Breast epithelium (tissue), 4 donors: ENCODE measurements at regions not wholly inside any gene's neighbourhood (a gene's known extent, or its start where the extent isn't known, plus 50 kb on each side); places are given as distances from the start of the nearest gene placed in this dataset.
"Not testable (repeated sequence)": the region's sequence is repeated elsewhere in the genome, so short reads cannot be mapped to it uniquely, and the experiment has no call there.

Source experiments
- DNase-seq, 2 donors: peaks; one replicate each; pipeline ENCODE4 v3.0.0-alpha.2; 2019; ENCODE audit warnings: low spot score in 2 of 2
- H3K27ac ChIP-seq, 2 donors: fragments of 200-600 bp; sonication (generic) in 1 of 2; one replicate each; pipeline ENCODE4 v1.5.1; 2016 to 2019; ENCODE audit warnings: mild to moderate bottlenecking in 1 of 2
- H3K27me3 ChIP-seq, 2 donors: fragments of 200-600 bp; sonication (generic) in 1 of 2; one replicate each; pipeline versions ENCODE4 v1.5.1 to v1.6.0; 2017 to 2019; ENCODE audit warnings: control low read depth in 1 of 2, mild to moderate bottlenecking in 1 of 2
- H3K36me3 ChIP-seq: fragments of 200-600 bp; one replicate; pipeline ENCODE4 v1.5.1; 2019
- H3K4me1 ChIP-seq, 2 donors: fragments of 200-600 bp; sonication (generic); one replicate each; pipeline ENCODE4 v1.5.1; 2016 to 2019; ENCODE audit warnings: control low read depth in 1 of 2
- H3K4me3 ChIP-seq, 3 donors: fragments of 200-600 bp; sonication (generic); 1 replicate in 2 of 3; 2 replicates in 1 of 3; pipeline ENCODE4 v1.5.1; 2016 to 2019; ENCODE audit warnings: mild to moderate bottlenecking in 3 of 3, moderate library complexity in 2 of 3
- H3K9me3 ChIP-seq, 2 donors: fragments of 200-600 bp; sonication (generic) in 1 of 2; one replicate each; pipeline ENCODE4 v1.5.1; 2016 to 2019; ENCODE audit warnings: control low read depth in 1 of 2
- CTCF ChIP-seq, 3 donors: fragments of 450-650 bp; IDR thresholded peaks; one replicate each; pipeline ENCODE4 v1.5.1; 2016 to 2017; ENCODE audit warnings: antibody characterized with exemption in 3 of 3, mild to moderate bottlenecking in 3 of 3, moderate library complexity in 3 of 3
- POLR2A ChIP-seq: fragments of 450-650 bp; IDR thresholded peaks from one replicate; pipeline ENCODE4 v1.6.1; 2016; ENCODE audit warnings: antibody characterized with exemption, mild to moderate bottlenecking, moderate library complexity
- POLR2AphosphoS5 ChIP-seq, 3 donors: sonication (generic); formaldehyde crosslinking; IDR thresholded peaks; one replicate each; pipeline ENCODE4 v1.6.1; 2017; ENCODE audit warnings: antibody characterized with exemption in 3 of 3
- intact Hi-C: fragments of 100-400 bp; cut with DNase I; formaldehyde crosslinking; loops from one replicate; pipeline ENCODE4 v1.15.1; 2023; ENCODE audit warnings: low total_unique reads

- DNase-seq, result no peak
- TF ChIP-seq POLR2AphosphoS5 (IDR thresholded peaks at IDR 0.05) (no peak), POLR2A (no peak), CTCF (IDR thresholded peaks at IDR 0.05) (peak in 1 of 3 donors; percentile 11)
- no peaks in the 10 kb centered on the region for H3K9me3 ChIP-seq
- H3K4me3 ChIP-seq, result peak overlapping the region; percentile 6 to 52 (median 18)
- no peaks in the 10 kb centered on the region for H3K27me3 ChIP-seq
- no peak overlapping the region for H3K27ac ChIP-seq
- intact Hi-C loops, result no loop called here
- H3K36me3 ChIP-seq, result no peaks in the 10 kb centered on the region
- H3K4me1 ChIP-seq, result no peaks in the 10 kb centered on the region
Measured at GRCh38 chr5:20972419-20972925, 984.5 kb upstream of the CDH18 start.

- intact Hi-C loops, result no loop called here
- H3K9me3 ChIP-seq, result peaks cover 0 to 10% of the 10 kb centered on the region in 2 donors
- no peaks in the 10 kb centered on the region for H3K27me3 ChIP-seq
Measured at GRCh38 chr5:20959347-20959746, 971.3 kb upstream of the CDH18 start.

GRCh38 chr5:20958641-20959040 lies 970.6 kb upstream of the CDH18 start:
- intact Hi-C loops, result no loop called here
- no peak overlapping the region for H3K27ac ChIP-seq
- no peaks in the 10 kb centered on the region for H3K27me3 ChIP-seq
- peaks cover 0 to 10% of the 10 kb centered on the region in 2 donors for H3K9me3 ChIP-seq
- no peak overlapping the region for H3K4me3 ChIP-seq
- DNase-seq, result no peak
- no peaks in the 10 kb centered on the region for H3K36me3 ChIP-seq
- no peaks in the 10 kb centered on the region for H3K4me1 ChIP-seq
- TF ChIP-seq CTCF (IDR thresholded peaks at IDR 0.05) (no peak), POLR2A (no peak)

More at GRCh38 chr5:20959347-20959746, 971.3 kb upstream of the CDH18 start:
- DNase-seq, result no peak
- no peak overlapping the region for H3K4me3 ChIP-seq
- H3K27ac ChIP-seq, result no peak overlapping the region
- no peaks in the 10 kb centered on the region for H3K4me1 ChIP-seq
- TF ChIP-seq POLR2A, result no peak
- no peak for TF ChIP-seq CTCF (IDR thresholded peaks at IDR 0.05)
- no peak for TF ChIP-seq POLR2AphosphoS5 (IDR thresholded peaks at IDR 0.05)
- H3K36me3 ChIP-seq, result no peaks in the 10 kb centered on the region

GRCh38 chr5:20956134-20956533 lies 968.1 kb upstream of the CDH18 start:
- no peak overlapping the region for H3K27ac ChIP-seq
- H3K27me3 ChIP-seq, result no peaks in the 10 kb centered on the region
- H3K4me1 ChIP-seq, result no peaks in the 10 kb centered on the region
- H3K9me3 ChIP-seq, result peaks cover 0 to 10% of the 10 kb centered on the region in 2 donors
- TF ChIP-seq POLR2A (no peak), POLR2AphosphoS5 (IDR thresholded peaks at IDR 0.05) (no peak), CTCF (IDR thresholded peaks at IDR 0.05) (no peak)
- DNase-seq, result no peak
- H3K36me3 ChIP-seq, result no peaks in the 10 kb centered on the region
- intact Hi-C loops, result no loop called here
- no peak overlapping the region for H3K4me3 ChIP-seq

- H3K4me3 ChIP-seq, result no peak overlapping the region
- no peak for DNase-seq
- no peaks in the 10 kb centered on the region for H3K9me3 ChIP-seq
- H3K36me3 ChIP-seq, result no peaks in the 10 kb centered on the region
- no peaks in the 10 kb centered on the region for H3K27me3 ChIP-seq
- TF ChIP-seq POLR2A, result no peak
- TF ChIP-seq CTCF (IDR thresholded peaks at IDR 0.05), result no peak
- TF ChIP-seq POLR2AphosphoS5 (IDR thresholded peaks at IDR 0.05), result no peak
- intact Hi-C loops, result no loop called here
- no peak overlapping the region for H3K27ac ChIP-seq
- no peaks in the 10 kb centered on the region for H3K4me1 ChIP-seq
Measured at GRCh38 chr5:20949636-20950035, 961.6 kb upstream of the CDH18 start.

GRCh38 chr5:20943183-20943971 lies 955.4 kb upstream of the CDH18 start:
- intact Hi-C loops, H3K4me3 ChIP-seq: not testable (repeated sequence)

GRCh38 chr5:20942603-20943002 lies 954.6 kb upstream of the CDH18 start:
- intact Hi-C loops, result not testable (repeated sequence)

More at GRCh38 chr5:20943183-20943971, 955.4 kb upstream of the CDH18 start:
- DNase-seq, H3K4me1 ChIP-seq, H3K9me3 ChIP-seq, H3K36me3 ChIP-seq, H3K27ac ChIP-seq, H3K27me3 ChIP-seq: not testable (repeated sequence)

GRCh38 chr5:20940786-20941185 lies 952.8 kb upstream of the CDH18 start:
- H3K27me3 ChIP-seq, H3K36me3 ChIP-seq, H3K4me1 ChIP-seq, H3K9me3 ChIP-seq, H3K27ac ChIP-seq, intact Hi-C loops, H3K4me3 ChIP-seq, DNase-seq: not testable (repeated sequence)

More at GRCh38 chr5:20942603-20943002, 954.6 kb upstream of the CDH18 start:
- DNase-seq, H3K9me3 ChIP-seq, H3K27ac ChIP-seq, H3K4me3 ChIP-seq, H3K27me3 ChIP-seq, H3K36me3 ChIP-seq, H3K4me1 ChIP-seq: not testable (repeated sequence)
